ENCODE measurements at regions not wholly inside any gene's neighbourhood (a gene's known extent, or its start where the extent isn't known, plus 50 kb on each side); places are given as distances from the start of the nearest gene placed in this dataset.

DNA sequence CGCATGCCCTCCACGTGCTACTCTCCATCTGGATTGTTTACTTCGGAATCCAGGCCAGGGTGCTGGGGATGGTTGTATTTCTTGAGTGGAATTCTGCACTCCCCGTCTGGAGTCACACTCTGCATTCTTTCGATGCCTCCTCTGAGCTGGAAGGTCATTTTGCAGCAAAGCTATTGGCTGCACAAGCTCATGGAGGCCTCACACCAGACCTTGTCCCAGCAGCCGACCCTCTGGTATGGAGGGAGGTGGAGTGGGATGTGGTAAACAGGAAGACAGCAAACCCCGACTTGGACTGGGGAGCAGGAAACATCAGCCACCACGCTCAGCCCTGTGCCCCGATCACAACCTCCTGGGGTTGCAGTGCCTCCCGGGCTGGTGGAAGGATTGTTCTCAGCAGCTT is 225.3 kb upstream of the LNX1 start:
- TF ChIP-seq CTCF (IDR thresholded peaks at IDR 0.05; ENCODE audit: low read length) (no peak), EZH2 (optimal IDR thresholded peaks at IDR 0.05; ENCODE audit: low read depth, low read length) (no peak)
